GM18519 (cell line): ENCODE measurements at regions not wholly inside any gene's neighbourhood (a gene's known extent, or its start where the extent isn't known, plus 50 kb on each side); places are given as distances from the start of the nearest gene placed in this dataset.
"Not testable (repeated sequence)": the region's sequence is repeated elsewhere in the genome, so short reads cannot be mapped to it uniquely, and the experiment has no call there.

ENCODE experiments used
- ATAC-seq: cut with Tn5 transposase; IDR thresholded peaks from one replicate; pipeline ENCODE4 v1.9.1; 2021; ENCODE audit warnings: mild to moderate bottlenecking, moderate library complexity; ENCODE audit not compliant: unreplicated experiment, low FRiP score

DNA sequence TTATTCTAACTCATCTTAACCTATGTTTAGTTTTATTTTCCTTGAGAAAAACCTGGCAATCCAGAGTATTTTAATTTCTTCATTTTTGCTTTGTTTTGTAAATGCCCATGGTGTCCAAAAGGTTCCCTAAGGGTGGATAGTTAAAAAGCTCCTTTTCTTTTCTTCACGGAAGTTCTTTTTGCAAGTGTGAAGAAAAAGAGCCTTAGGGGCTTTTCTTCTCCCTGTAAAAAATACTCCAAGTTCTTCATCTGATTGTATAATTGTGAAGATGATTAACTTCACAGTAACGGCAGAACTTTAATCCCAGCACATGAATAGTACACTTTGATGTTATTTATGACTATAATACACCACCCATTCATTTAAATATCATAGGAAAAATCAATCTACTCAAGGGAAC is 530.2 kb upstream of the LINC00305 start:
- no peak for ATAC-seq

- no peak for ATAC-seq
Measured at GRCh38 chr18:64678048-64678447, 529.2 kb upstream of the LINC00305 start.

- ATAC-seq = no peak
Measured at GRCh38 chr18:64674694-64675093, 525.8 kb upstream of the LINC00305 start.

DNA sequence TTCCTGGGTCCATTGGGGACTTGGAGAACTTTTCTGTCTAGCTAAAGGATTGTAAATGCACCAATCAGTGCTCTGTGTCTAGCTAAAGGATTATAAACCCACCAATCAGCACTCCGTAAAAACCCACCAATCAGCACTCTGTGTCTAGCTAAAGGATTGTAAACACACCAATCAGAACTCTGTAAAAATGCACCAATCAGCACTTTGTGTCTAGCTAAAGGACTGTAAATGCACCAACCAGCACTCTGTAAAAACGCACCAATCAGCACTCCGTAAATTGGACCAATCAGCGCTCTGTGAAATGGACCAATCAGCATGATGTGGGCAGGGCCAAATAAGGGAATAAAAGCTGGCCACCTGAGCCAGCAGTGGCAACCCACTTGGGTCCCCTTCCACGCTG is 522.4 kb upstream of the LINC00305 start:
- ATAC-seq = not testable (repeated sequence)

GRCh38 chr18:64668461-64668962 is 519.6 kb upstream of the LINC00305 start:
- no peak for ATAC-seq

DNA sequence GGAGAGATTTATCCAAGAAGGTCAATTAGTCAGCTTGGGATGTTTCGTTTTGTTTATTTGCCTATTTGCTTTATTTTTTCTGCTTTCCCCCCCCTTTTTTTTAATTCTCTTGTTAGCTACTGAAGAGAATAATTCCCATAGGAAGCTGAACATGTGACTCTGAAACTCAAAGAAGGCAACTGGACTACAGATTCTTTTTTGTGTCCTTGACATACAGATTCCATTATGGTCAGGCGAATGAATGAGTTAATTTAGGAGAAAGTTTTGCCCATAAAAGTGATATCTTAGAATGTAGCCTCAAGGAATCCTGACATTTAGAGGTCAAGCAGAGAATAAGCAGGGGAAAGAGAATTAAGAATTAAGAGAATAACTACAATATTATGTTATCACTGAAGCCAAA is 514.2 kb upstream of the LINC00305 start:
- no peak for ATAC-seq

DNA sequence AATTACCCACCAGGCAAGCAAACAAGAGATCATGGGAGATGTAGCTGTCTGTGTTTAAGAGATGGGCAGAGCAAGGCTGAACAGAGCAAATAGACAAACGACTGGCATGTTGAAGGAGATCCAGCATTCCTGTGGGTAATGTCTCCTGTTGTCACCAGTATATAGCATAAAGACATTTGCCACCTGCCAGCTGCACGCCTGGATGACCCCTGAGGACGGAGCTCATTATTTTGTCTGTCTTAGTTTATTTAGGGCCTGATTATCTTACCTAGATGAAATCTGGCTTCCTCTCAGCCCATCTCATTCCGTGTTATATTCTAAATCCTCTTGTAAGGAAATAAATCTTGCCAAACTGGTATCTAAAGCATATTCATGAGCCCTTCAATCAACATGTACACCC is 510.3 kb upstream of the LINC00305 start:
- ATAC-seq = no peak

DNA sequence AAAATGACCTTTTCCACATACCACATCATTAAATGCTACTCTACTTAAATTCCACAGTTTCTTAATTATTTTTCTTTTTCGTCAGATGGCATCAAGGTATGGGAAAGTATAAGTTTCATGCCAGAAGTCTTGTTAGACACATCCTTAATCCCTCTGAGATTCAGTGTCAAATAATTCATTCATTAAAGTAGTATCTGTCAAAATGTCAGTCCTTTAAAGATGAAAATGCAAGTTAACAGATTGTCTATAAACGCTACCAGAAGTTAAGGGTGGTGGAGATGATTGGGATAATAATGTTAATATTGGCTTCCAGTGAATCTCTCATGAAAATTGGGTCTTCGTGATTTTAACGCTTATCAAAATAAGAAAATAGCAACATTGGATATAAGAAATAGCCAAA is 504.2 kb upstream of the LINC00305 start:
- no peak for ATAC-seq

GRCh38 chr18:64650068-64650467 is 501.2 kb upstream of the LINC00305 start:
- no peak for ATAC-seq

DNA sequence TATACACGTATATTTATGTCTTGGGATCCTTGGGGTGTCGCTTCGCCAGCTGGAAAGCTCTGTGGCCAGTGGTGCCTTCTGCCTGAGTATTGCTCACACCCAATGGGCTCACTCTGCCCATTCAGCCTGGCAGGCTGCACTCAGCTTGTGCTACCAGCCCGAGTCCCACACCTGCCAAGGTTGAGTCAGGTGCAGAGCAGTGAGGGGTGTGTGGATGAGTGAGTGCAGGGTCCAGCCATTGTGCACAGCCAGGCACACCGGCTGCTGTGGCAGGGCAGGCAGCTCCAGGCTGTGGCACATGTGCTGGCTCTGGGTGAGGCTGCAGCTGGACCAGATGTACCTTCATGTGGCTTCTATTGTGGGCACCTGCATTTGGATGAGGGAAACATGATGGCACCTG is 496.9 kb upstream of the LINC00305 start:
- ATAC-seq = no peak

DNA sequence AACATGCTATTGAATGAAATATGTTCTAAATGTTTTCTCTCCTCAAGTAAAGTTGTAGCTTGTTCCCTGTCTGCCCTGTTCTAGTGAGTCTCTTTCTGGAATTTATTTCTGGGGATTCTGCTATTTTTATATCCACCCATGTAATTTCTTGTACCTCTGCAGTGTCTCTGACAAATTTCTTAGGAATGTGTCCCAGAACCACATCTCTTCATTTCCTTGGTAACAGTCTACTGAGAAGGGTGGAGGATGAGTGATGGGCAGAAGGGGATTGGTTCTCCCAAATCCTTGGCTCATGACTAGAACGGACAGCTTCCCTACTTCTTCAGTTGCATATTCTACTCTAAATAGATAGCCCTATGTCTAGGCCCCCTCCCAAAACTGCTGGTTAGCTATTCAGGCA is 490.6 kb upstream of the LINC00305 start:
- ATAC-seq = no peak

DNA sequence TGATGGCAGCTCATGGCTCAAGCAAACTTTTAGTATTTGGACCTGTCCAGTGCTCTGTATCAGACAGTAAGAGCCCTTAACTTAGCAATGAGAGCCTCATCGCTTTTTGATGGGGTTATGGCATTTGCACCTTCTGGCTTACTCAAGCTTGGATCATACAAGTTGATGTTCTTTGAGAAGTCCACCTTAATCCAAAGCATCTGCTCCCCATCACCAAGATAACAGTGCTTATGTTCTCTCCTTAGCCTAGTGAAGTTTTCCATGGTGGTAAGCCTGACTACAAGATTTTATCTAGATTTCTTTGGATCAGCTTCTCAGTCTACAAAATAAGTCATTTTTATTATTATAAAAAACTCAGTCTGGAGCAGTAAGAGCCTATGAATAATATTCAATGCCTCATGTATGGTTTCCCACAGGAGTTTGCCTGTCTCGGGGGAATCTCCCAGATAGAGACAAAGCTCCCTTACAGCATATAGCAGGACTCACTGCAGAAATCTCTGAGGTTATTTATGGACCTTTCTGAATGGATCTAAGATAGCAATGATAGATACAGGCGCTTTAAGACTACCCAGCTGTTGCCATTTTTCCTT is 472.2 kb upstream of the LINC00305 start:
- ATAC-seq = no peak

DNA sequence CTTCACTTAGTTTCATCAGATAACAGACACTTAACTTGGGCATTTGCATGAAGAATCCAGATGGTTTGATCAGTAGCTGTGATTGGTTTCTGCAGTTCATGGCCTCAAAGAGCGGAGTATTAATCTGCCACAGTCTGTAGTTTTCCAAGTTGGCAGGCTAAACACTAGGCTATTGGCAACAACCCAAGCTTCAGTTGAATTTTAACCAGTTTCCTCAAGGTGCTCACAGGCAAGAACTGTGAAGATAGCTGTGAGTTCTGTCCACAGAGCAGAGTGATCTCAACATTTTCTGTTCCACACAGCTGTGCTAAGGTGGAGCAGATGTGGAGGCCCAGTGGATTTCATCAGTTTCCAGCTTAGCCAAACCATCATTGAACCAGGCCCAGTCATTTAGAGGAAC is 469.5 kb upstream of the LINC00305 start:
- ATAC-seq = no peak

GRCh38 chr18:64615021-64615420 is 466.1 kb upstream of the LINC00305 start:
- no peak for ATAC-seq

GRCh38 chr18:64614446-64614845 is 465.6 kb upstream of the LINC00305 start:
- ATAC-seq = no peak

DNA sequence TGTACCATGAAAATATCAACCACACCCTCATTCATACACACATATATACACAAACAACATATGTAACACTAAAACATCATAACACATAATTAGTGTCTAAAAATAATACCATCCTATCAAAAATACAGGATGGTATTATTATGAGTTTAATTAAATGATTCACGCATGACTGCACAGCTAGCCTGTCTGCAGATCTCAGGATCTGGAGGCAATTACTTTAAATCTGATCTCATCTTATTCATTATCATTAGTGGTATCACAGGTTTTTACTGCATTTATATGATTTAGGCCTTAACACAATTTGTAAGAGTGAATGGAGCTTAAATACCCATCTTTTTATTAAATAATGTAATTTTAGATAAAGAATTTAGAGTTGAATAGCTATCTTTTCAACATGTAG is 443.4 kb upstream of the LINC00305 start:
- ATAC-seq = no peak

DNA sequence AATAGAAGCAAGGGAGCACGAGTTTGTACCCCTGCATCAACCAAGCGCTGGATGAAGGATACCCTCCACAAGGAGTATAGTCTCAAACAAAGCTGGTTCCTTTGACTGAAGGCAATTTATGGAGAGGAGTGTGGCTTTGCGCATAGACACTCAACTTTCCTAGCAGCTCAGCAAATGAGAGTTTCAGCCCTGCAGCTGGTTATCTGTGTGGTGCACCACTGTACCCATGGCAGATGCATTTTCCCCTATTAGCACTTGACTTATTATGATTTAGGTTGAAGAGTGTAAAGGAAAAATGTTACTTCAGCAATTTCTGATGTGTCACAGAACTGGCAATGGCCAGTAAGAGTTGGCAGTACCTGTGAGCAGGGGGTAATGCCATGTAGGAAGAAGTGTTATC is 440.1 kb upstream of the LINC00305 start:
- ATAC-seq = no peak

DNA sequence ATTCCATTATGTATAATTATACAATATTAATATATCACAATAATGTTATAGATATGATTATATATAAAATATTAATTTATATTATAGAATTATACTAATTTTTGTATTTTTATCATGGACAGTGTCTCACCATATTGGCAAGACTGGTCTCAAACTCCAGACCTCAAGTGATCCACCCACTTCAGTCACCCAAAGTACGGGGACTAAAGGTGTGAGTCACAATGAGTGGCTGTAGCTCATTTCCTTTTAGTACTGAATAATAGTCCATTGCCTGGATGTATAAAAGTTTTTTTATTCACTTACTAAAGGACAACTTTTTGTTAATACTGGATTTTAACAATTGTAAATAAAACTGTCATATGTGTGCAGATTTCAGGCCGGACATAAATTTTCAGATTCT is 417.6 kb upstream of the LINC00305 start:
- ATAC-seq = no peak

GRCh38 chr18:64562651-64563050 is 413.8 kb upstream of the LINC00305 start:
- ATAC-seq = no peak

DNA sequence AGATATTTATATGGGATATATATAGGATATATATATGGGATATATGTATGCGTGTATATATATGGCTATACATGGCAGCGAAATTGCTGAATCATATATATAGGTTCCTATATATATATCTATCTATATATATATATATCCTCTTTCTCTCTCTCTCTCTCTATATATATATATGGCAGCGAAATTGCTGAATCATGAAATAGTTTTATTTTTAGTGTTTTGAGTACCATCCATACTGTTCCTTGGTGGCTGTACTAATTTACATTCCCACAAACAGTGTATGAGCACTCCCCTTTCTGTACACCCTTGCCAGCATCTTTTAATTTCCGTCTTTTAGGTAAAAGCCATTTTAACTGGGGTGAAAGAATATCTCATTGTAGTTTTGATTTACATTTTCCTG is 397.6 kb upstream of the LINC00305 start:
- ATAC-seq = no peak

DNA sequence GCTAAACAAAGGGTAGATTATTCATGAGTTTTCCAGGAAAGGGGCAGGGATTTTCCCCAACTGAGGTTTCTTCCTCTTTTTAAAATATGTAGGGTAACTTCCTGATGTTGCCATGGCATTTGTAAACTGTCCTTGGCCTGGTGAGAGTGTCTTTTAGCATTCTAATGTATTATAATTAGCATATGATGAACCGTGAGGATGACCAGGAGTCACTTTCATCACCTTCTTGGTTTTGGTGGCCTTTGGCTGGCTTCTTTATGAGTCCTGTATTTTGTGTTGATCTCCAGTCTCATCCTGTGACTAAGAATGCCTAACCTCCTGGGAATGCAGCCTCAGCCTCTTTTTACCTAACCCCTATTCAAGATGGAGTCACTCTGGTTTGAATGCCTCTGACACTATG is 391.0 kb upstream of the LINC00305 start:
- no peak for ATAC-seq

- no peak for ATAC-seq
Measured at GRCh38 chr18:64528646-64529045, 379.8 kb upstream of the LINC00305 start.

DNA sequence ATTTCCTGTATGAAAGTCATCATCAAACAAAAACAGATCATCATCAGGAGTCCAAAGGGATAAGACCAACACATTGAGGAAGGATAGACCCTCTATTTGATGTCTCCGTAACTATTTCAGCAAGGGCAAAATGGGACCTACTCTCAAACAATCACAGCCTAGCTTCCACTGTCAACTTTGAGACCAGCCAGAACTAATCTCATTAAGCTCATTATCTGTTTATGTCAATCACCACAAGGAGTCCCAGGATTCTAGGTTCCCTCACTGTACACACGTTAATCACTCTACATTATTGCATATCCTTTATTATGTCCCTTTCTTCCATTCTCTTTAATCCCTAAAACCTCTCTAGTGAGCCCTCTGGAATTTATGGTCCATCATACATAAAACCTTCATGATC is 370.3 kb upstream of the LINC00305 start:
- ATAC-seq = no peak
